ENCODE measurements at regions not wholly inside any gene's neighbourhood (a gene's known extent, or its start where the extent isn't known, plus 50 kb on each side); places are given as distances from the start of the nearest gene placed in this dataset.

DNA sequence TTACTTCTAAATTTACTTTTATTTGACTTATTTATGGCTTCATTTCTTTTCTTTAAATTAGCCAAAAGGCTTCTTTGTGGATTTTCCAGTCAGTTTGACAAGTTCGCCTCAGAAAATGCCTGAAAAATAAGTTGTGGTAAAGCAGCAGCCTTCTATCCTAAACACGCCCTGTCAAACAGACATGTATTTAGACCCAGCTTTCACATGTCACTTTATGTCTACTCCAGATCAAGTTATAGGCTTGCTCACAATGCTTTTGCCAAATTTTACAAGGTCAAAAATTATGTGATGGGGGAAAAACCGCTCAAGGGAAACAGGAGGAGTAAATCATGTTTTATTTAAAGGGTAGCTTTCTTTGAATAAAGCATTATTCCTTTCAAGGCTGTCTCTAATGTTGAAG, 615.0 kb downstream of the HDGFL1 start:
- Histone ChIP-seq H3K36me3 (replicated peaks; ENCODE audit: insufficient read depth, low read depth) (no peaks in the 10 kb centered on the region), H3K9me3 (ENCODE audit: low read depth) (no peaks in the 10 kb centered on the region), H4K20me1 (ENCODE audit: insufficient read depth, poor library complexity, severe bottlenecking) (no peaks in the 10 kb centered on the region), H3K79me2 (no peaks in the 10 kb centered on the region), H3K4me1 (ENCODE audit: insufficient read depth) (no peaks in the 10 kb centered on the region), H3K4me2 (no peak overlapping the region), H3K27ac (no peak overlapping the region), H3K9me2 (replicated peaks; ENCODE audit: insufficient read depth) (no peaks in the 10 kb centered on the region), H2AFZ (no peak overlapping the region), H3K4me3 (no peak overlapping the region), H3K27me3 (no peaks in the 10 kb centered on the region)
- no peak for DNase-seq (ENCODE audit: low spot score)
- TF ChIP-seq EZH2 (IDR thresholded peaks at IDR 0.05; ENCODE audit: borderline replicate concordance): no peak
- TF ChIP-seq EZH2phosphoT487 (IDR thresholded peaks at IDR 0.05; ENCODE audit: low read depth, severe bottlenecking, unreplicated experiment): no peak
- TF ChIP-seq, protein P1, sequence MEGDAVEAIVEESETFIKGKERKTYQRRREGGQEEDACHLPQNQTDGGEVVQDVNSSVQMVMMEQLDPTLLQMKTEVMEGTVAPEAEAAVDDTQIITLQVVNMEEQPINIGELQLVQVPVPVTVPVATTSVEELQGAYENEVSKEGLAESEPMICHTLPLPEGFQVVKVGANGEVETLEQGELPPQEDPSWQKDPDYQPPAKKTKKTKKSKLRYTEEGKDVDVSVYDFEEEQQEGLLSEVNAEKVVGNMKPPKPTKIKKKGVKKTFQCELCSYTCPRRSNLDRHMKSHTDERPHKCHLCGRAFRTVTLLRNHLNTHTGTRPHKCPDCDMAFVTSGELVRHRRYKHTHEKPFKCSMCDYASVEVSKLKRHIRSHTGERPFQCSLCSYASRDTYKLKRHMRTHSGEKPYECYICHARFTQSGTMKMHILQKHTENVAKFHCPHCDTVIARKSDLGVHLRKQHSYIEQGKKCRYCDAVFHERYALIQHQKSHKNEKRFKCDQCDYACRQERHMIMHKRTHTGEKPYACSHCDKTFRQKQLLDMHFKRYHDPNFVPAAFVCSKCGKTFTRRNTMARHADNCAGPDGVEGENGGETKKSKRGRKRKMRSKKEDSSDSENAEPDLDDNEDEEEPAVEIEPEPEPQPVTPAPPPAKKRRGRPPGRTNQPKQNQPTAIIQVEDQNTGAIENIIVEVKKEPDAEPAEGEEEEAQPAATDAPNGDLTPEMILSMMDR (IDR thresholded peaks at IDR 0.05; ENCODE audit: poor library complexity): no peak
- 72% methylated on average over 3 of the region's 3 CpGs for WGBS (ENCODE audit: low lambda C conversion rate, missing lambda C conversion rate)

DNA sequence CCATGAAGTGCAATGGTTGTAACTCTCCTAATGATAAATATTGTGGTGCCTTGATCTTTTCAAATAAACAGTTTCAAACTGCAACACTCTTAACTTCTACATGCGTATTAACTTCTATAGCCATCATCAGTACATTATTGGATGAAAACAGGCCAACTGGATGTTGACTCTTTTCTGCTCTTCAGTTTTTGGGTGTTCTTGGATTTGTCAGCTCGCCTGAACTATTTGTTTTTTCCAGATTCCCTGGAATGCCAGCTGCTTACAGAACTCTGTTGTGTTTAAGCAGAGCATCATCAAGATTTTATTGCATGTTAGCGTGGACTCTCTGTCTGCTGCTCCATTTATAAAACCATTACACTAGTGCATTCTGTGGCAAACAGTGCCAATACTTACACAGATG, 626.1 kb downstream of the HDGFL1 start:
- H3K9me2 ChIP-seq (replicated peaks; ENCODE audit: insufficient read depth): no peaks in the 10 kb centered on the region
- no peak overlapping the region for H2AFZ ChIP-seq
- no peaks in the 10 kb centered on the region for H3K36me3 ChIP-seq (replicated peaks; ENCODE audit: insufficient read depth, low read depth)
- no peaks in the 10 kb centered on the region for H3K9me3 ChIP-seq (ENCODE audit: low read depth)
- H3K4me3 ChIP-seq: no peak overlapping the region
- H3K27ac ChIP-seq: no peak overlapping the region
- TF ChIP-seq, protein P1 (IDR thresholded peaks at IDR 0.05; ENCODE audit: poor library complexity): no peak
- H3K4me2 ChIP-seq: no peak overlapping the region
- DNase-seq (ENCODE audit: low spot score): no peak
- no peaks in the 10 kb centered on the region for H3K4me1 ChIP-seq (ENCODE audit: insufficient read depth)
- no peaks in the 10 kb centered on the region for H3K79me2 ChIP-seq
- H4K20me1 ChIP-seq (ENCODE audit: insufficient read depth, poor library complexity, severe bottlenecking): no peaks in the 10 kb centered on the region
- WGBS (ENCODE audit: low lambda C conversion rate, missing lambda C conversion rate): 71% methylated on average over 3 of the region's 3 CpGs
- no peaks in the 10 kb centered on the region for H3K27me3 ChIP-seq

DNA sequence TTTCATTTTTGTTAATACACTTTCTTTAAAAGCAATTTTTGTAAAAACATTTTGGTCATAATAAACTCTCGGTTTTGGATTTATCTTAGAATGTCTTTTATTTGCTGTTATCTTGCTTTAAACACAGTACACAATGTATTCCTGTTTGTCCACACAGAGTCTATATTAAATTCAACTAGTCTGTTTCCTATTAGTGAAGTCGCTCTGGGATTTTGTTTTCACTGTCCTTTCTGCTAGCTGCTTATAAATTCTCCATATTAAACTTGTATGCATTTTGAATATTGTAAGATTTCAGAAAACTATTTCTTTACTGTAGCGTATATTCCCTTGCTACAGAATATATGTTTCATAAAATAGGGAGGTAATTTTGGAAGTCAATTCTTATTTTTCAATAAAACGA, 630.2 kb downstream of the HDGFL1 start:
- no peak overlapping the region for H3K4me2 ChIP-seq
- WGBS (ENCODE audit: low lambda C conversion rate, missing lambda C conversion rate): 70% methylated on average over 4 of the region's 4 CpGs

More for the DNA sequence above, 630.2 kb downstream of the HDGFL1 start:
- no peaks in the 10 kb centered on the region for H3K36me3 ChIP-seq (replicated peaks; ENCODE audit: insufficient read depth, low read depth)
- H3K9me2 ChIP-seq (replicated peaks; ENCODE audit: insufficient read depth): no peaks in the 10 kb centered on the region
- no peak for TF ChIP-seq EZH2 (IDR thresholded peaks at IDR 0.05; ENCODE audit: borderline replicate concordance)
- no peak for TF ChIP-seq EZH2phosphoT487 (IDR thresholded peaks at IDR 0.05; ENCODE audit: low read depth, severe bottlenecking, unreplicated experiment)
- TF ChIP-seq, protein P1 (IDR thresholded peaks at IDR 0.05; ENCODE audit: poor library complexity): no peak
- H3K4me1 ChIP-seq (ENCODE audit: insufficient read depth): no peaks in the 10 kb centered on the region
- H3K27ac ChIP-seq: no peak overlapping the region
- H3K79me2 ChIP-seq: no peaks in the 10 kb centered on the region
- no peaks in the 10 kb centered on the region for H3K27me3 ChIP-seq
- H4K20me1 ChIP-seq (ENCODE audit: insufficient read depth, poor library complexity, severe bottlenecking): no peaks in the 10 kb centered on the region
- H3K4me3 ChIP-seq: no peak overlapping the region
- no peak for DNase-seq (ENCODE audit: low spot score)
- no peaks in the 10 kb centered on the region for H3K9me3 ChIP-seq (ENCODE audit: low read depth)
- H2AFZ ChIP-seq: no peak overlapping the region
